OCI-LY7 (cell line): ENCODE measurements at regions not wholly inside any gene's neighbourhood (a gene's known extent, or its start where the extent isn't known, plus 50 kb on each side); places are given as distances from the start of the nearest gene placed in this dataset.

Experiments used
- BruUV-seq: library from RNA; stranded (reverse); fragments of 400-500 nt; replicated peaks from 2 replicates; lab custom pipeline; 2021; lab: Mats Ljungman, UMichigan
- CTCF ChIA-PET: fragments of 300-600 bp; sonication (Branson Sonifier 250); formaldehyde crosslinking; loops from one replicate; lab custom pipeline; 2022; ENCODE audit warnings: antibody characterized with exemption; ENCODE audit not compliant: unreplicated experiment; lab: Charles Lee
- POLR2A ChIA-PET: fragments of 300-600 bp; sonication (Branson Sonifier 250); formaldehyde crosslinking; loops from one replicate; lab custom pipeline; 2022; ENCODE audit warnings: antibody characterized with exemption; lab: Charles Lee
- DNase-seq: peaks from one replicate; pipeline ENCODE4 v3.0.0-alpha.2; 2015; ENCODE audit warnings: low spot score
- H2AFZ ChIP-seq: fragments of 200-600 bp; sonication (generic), shearing (Covaris generic); 2 replicates; pipeline ENCODE4 v1.6.1; 2014; ENCODE audit warnings: mild to moderate bottlenecking, antibody characterized with exemption, low read length, moderate library complexity
- H3K27ac ChIP-seq: fragments of 200-600 bp; sonication (generic); 2 replicates; pipeline ENCODE4 v1.5.1; 2014; ENCODE audit warnings: mixed run types, low read depth, mild to moderate bottlenecking, moderate library complexity, low read length, inconsistent platforms; ENCODE audit not compliant: poor library complexity, severe bottlenecking
- H3K36me3 ChIP-seq: fragments of 200-600 bp; sonication (generic); 2 replicates; pipeline ENCODE4 v1.6.1; 2014; ENCODE audit warnings: mild to moderate bottlenecking, antibody characterized with exemption, low read length, moderate library complexity, mixed read lengths; ENCODE audit not compliant: insufficient read depth
- H3K4me1 ChIP-seq: fragments of 200-600 bp; sonication (generic); 2 replicates; pipeline ENCODE4 v1.5.1; 2014; ENCODE audit warnings: mild to moderate bottlenecking, low read length; ENCODE audit not compliant: insufficient read depth, poor library complexity, severe bottlenecking
- H3K4me2 ChIP-seq: fragments of 200-600 bp; sonication (generic); 2 replicates; pipeline ENCODE4 v1.6.1; 2014; ENCODE audit warnings: mild to moderate bottlenecking, low read length
- H3K4me3 ChIP-seq: fragments of 200-600 bp; sonication (generic); 2 replicates; pipeline ENCODE4 v1.5.1; 2014; ENCODE audit warnings: mild to moderate bottlenecking, low read depth, low read length; ENCODE audit not compliant: poor library complexity, severe bottlenecking
- H3K79me2 ChIP-seq: fragments of 200-600 bp; sonication (generic); 2 replicates; pipeline ENCODE4 v1.6.1; 2016; ENCODE audit warnings: low read depth, mild to moderate bottlenecking, low read length, moderate library complexity, mixed read lengths; ENCODE audit not compliant: insufficient read depth
- H3K9me2 ChIP-seq: fragments of 200-600 bp; sonication (generic); 2 replicates; pipeline ENCODE4 v1.6.1; 2016; ENCODE audit warnings: mild to moderate bottlenecking, low read length, mixed read lengths; ENCODE audit not compliant: insufficient read depth
- H3K9me3 ChIP-seq: fragments of 200-600 bp; sonication (generic); 2 replicates; pipeline ENCODE4 v1.6.1; 2014; ENCODE audit warnings: mild to moderate bottlenecking, mixed run types, low read length, mixed read lengths
- H4K20me1 ChIP-seq: fragments of 200-600 bp; sonication (generic); 2 replicates; pipeline ENCODE4 v1.6.1; 2014; ENCODE audit warnings: mild to moderate bottlenecking, antibody characterized with exemption, low read length, moderate library complexity, mixed read lengths; ENCODE audit not compliant: insufficient read depth
- CTCF ChIP-seq: fragments of 200-600 bp; sonication (generic); conservative IDR thresholded peaks from 2 replicates; pipeline ENCODE4 v1.5.1; 2014; ENCODE audit warnings: mild to moderate bottlenecking, antibody characterized with exemption, low read length, moderate library complexity, mixed read lengths
- EZH2phosphoT487 ChIP-seq: fragments of 200-600 bp; sonication (generic); IDR thresholded peaks from 2 replicates; pipeline ENCODE4 v1.6.1; 2018; ENCODE audit warnings: low read depth, borderline replicate concordance, mild to moderate bottlenecking, mixed run types, antibody characterized with exemption, low read length, moderate library complexity, mixed read lengths
- intact Hi-C: fragments of 100-400 bp; cut with micrococcal nuclease; formaldehyde crosslinking; loops from one replicate; pipeline ENCODE4 v1.10.0; 2022; ENCODE audit not compliant: unreplicated experiment

GRCh38 chr6:104483225-104483834, 376.4 kb downstream of the HACE1 start:
- Histone ChIP-seq H3K36me3 (no peaks in the 10 kb centered on the region), H3K27ac (no peak overlapping the region), H2AFZ (no peak overlapping the region), H3K79me2 (no peaks in the 10 kb centered on the region), H4K20me1 (no peaks in the 10 kb centered on the region), H3K9me2 (no peaks in the 10 kb centered on the region), H3K4me1 (no peaks in the 10 kb centered on the region), H3K4me3 (no peak overlapping the region), H3K9me3 (no peaks in the 10 kb centered on the region), H3K4me2 (no peak overlapping the region)
- intact Hi-C loops, result no loop called here
- BruUV-seq, result no TSS peak
- POLR2A ChIA-PET, result interaction anchor here (0.6 kb wide), 2 partner anchors 207 to 1766 kb away, joined by 3 read pairs; no protein-coding TSS in a partner anchor
- CTCF ChIA-PET, result no interaction called here
- no peak for TF ChIP-seq EZH2phosphoT487
- TF ChIP-seq CTCF, result peak; percentile 74
- DNase-seq, result no peak

- Histone ChIP-seq H3K27ac (no peak overlapping the region), H3K9me3 (no peaks in the 10 kb centered on the region), H2AFZ (no peak overlapping the region), H3K36me3 (no peaks in the 10 kb centered on the region), H3K79me2 (no peaks in the 10 kb centered on the region), H3K4me3 (no peak overlapping the region), H3K4me2 (no peak overlapping the region), H3K9me2 (no peaks in the 10 kb centered on the region), H3K4me1 (no peaks in the 10 kb centered on the region), H4K20me1 (no peaks in the 10 kb centered on the region)
- ChIA-PET CTCF (no interaction called here), POLR2A (no interaction called here)
- no peak for DNase-seq
- intact Hi-C loops, result no loop called here
- no peak for TF ChIP-seq CTCF
- no peak for TF ChIP-seq EZH2phosphoT487
- no TSS peak for BruUV-seq
These were observed 382.1 kb downstream of the HACE1 start for GRCh38 chr6:104477569-104477968.

GRCh38 chr6:104473021-104473429, 386.7 kb downstream of the HACE1 start:
- Histone ChIP-seq H3K36me3 (no peaks in the 10 kb centered on the region), H3K4me1 (no peaks in the 10 kb centered on the region), H4K20me1 (no peaks in the 10 kb centered on the region), H2AFZ (no peak overlapping the region), H3K4me2 (no peak overlapping the region), H3K4me3 (no peak overlapping the region), H3K9me3 (no peaks in the 10 kb centered on the region), H3K9me2 (no peaks in the 10 kb centered on the region), H3K79me2 (no peaks in the 10 kb centered on the region), H3K27ac (no peak overlapping the region)
- ChIA-PET CTCF (no interaction called here), POLR2A (interaction anchor here (0.7 kb wide), 1 partner anchor 12 kb away, joined by 5 read pairs; no protein-coding TSS in a partner anchor)
- intact Hi-C loops, result no loop called here
- no peak for DNase-seq
- TF ChIP-seq EZH2phosphoT487 (no peak), CTCF (no peak)
- BruUV-seq, result no TSS peak
